PFSK-1 (cell line): ENCODE measurements at regions not wholly inside any gene's neighbourhood (a gene's known extent, or its start where the extent isn't known, plus 50 kb on each side); places are given as distances from the start of the nearest gene placed in this dataset.

Experiments
- FOXP2 ChIP-seq: optimal IDR thresholded peaks from 2 replicates; pipeline ENCODE3; 2011; ENCODE audit warnings: borderline replicate concordance, control low read depth, inconsistent platforms; ENCODE audit not compliant: insufficient read depth; ENCODE audit errors: extremely low read length, extremely low read depth
- POLR2AphosphoS5 ChIP-seq: IDR thresholded peaks from 2 replicates; pipeline ENCODE4 v1.6.1; 2012; ENCODE audit warnings: low read depth, mild to moderate bottlenecking, control low read depth, low read length, moderate library complexity
- REST ChIP-seq, 2 experiments: IDR thresholded peaks; 2 replicates each; pipeline versions ENCODE4 v1.6.1 to v1.8.0; 2011 to 2012; ENCODE audit warnings: low read depth in 2 of 2, low read length in 2 of 2, control low read depth in 1 of 2, inconsistent platforms in 1 of 2, mild to moderate bottlenecking in 1 of 2, moderate library complexity in 1 of 2; ENCODE audit not compliant: insufficient read depth in 1 of 2
- SIN3A ChIP-seq: IDR thresholded peaks from 2 replicates; pipeline ENCODE4 v1.6.1; 2012; ENCODE audit warnings: mild to moderate bottlenecking, low read length, moderate library complexity, borderline replicate concordance; ENCODE audit not compliant: insufficient read depth
- TAF1 ChIP-seq: IDR thresholded peaks from 2 replicates; pipeline ENCODE4 v1.6.1; 2012; ENCODE audit warnings: low read length, control low read depth, borderline replicate concordance; ENCODE audit not compliant: insufficient read depth

GRCh38 chr5:174433098-174433497 lies 291.3 kb upstream of the MSX2 start:
- no peak for TF ChIP-seq POLR2AphosphoS5
- no peak for TF ChIP-seq REST (IDR thresholded peaks at IDR 0.05; ENCODE audit: insufficient read depth in 1 of 2, low read depth in 2 of 2, low read length in 2 of 2)
- no peak for TF ChIP-seq SIN3A
- TF ChIP-seq FOXP2: no peak
- no peak for TF ChIP-seq TAF1

GRCh38 chr5:174436750-174437149 lies 287.6 kb upstream of the MSX2 start:
- TF ChIP-seq POLR2AphosphoS5 (no peak), SIN3A (no peak), TAF1 (no peak), REST (IDR thresholded peaks at IDR 0.05; ENCODE audit: insufficient read depth in 1 of 2, low read depth in 2 of 2, low read length in 2 of 2) (no peak), FOXP2 (no peak)

GRCh38 chr5:174444479-174445188 lies 279.7 kb upstream of the MSX2 start:
- TF ChIP-seq REST (IDR thresholded peaks at IDR 0.05; ENCODE audit: insufficient read depth in 1 of 2, low read depth in 2 of 2, low read length in 2 of 2) (no peak), POLR2AphosphoS5 (no peak), FOXP2 (no peak), TAF1 (no peak), SIN3A (no peak)

- no peak for TF ChIP-seq SIN3A
- no peak for TF ChIP-seq POLR2AphosphoS5
- TF ChIP-seq FOXP2: no peak
- no peak for TF ChIP-seq TAF1
- TF ChIP-seq REST (IDR thresholded peaks at IDR 0.05; ENCODE audit: insufficient read depth in 1 of 2, low read depth in 2 of 2, low read length in 2 of 2): no peak
Observed at GRCh38 chr5:174446446-174446845, 277.9 kb upstream of the MSX2 start.
